ENCODE measurements at regions not wholly inside any gene's neighbourhood (a gene's known extent, or its start where the extent isn't known, plus 50 kb on each side); places are given as distances from the start of the nearest gene placed in this dataset.

DNA sequence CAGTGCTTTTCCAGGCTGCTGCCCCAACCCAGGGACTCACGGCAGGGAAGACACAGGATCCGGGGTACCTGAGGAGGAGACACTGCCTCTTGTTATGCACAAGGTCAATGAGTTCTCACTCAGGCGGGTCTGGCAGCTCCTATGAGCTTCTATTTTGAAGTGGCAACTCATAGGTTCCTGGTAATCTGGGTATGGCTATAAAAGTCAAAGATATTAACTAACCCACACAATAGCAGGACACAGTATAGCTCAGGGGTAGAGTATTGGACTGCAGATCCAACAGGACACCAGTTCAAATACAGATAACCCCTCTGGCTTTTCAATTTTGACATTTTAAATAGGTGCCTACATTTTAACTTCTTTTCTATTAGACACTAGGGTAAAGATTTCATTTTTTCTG, 130.3 kb upstream of the ZNF746 start:
- no peak for FAIRE-seq
- Histone ChIP-seq H2AK5ac (ENCODE audit: low read depth, low read length) (no peak overlapping the region), H3K27me3 (replicated peaks in 1 of 4; ENCODE audit: control insufficient read depth in 3 of 4, extremely low read depth in 1 of 4, insufficient read depth in 3 of 4, low read length in 3 of 4) (peaks cover 0 to 4% (median 0%) of the 10 kb centered on the region in 4 experiments; a peak in 2 of 7 replicates), H3K4me1 (replicated peaks in 1 of 4; ENCODE audit: control insufficient read depth in 3 of 4, insufficient read depth in 4 of 4, low read length in 3 of 4) (peaks cover 0 to 2% (median 0%) of the 10 kb centered on the region in 4 experiments; a peak in 3 of 7 replicates), H3K14ac (ENCODE audit: insufficient read length) (no peak overlapping the region), H2BK120ac (replicated peaks; ENCODE audit: low read depth, low read length) (no peak overlapping the region), H4K5ac (ENCODE audit: insufficient read length, low read depth, low read length) (no peak overlapping the region), H3K23ac (ENCODE audit: insufficient read length) (no peak overlapping the region), H2BK20ac (ENCODE audit: low read length) (no peak overlapping the region), H3K9me3 (ENCODE audit: insufficient read depth in 2 of 2, low read depth in 1 of 2, low read length in 1 of 2) (no peaks in the 10 kb centered on the region), H3K4ac (replicated peaks; ENCODE audit: insufficient read length, low read depth, low read length) (no peak overlapping the region), H2BK5ac (ENCODE audit: low read depth, low read length) (no peak overlapping the region), H2AFZ (ENCODE audit: low read length) (no peak overlapping the region), H3K18ac (ENCODE audit: extremely low read depth, low read length) (no peak overlapping the region), H3K23me2 (ENCODE audit: low read depth, low read length) (peaks cover 6% of the 10 kb centered on the region), H4K8ac (ENCODE audit: extremely low read depth, insufficient read depth, low read length) (no peak overlapping the region), H3K56ac (replicated peaks; ENCODE audit: insufficient read length, low read depth, low read length) (no peak overlapping the region), H3K79me2 (ENCODE audit: control insufficient read depth in 1 of 2, insufficient read depth in 2 of 2, low read length in 2 of 2) (peaks cover 3 to 14% of the 10 kb centered on the region in 2 experiments), H3K36me3 (ENCODE audit: control insufficient read depth in 2 of 4, insufficient read depth in 4 of 4, low read length in 3 of 4) (no peaks in the 10 kb centered on the region), H2BK15ac (ENCODE audit: low read length) (no peak overlapping the region), H2BK12ac (ENCODE audit: low read depth, low read length) (no peak overlapping the region), H4K20me1 (replicated peaks in 1 of 2; ENCODE audit: control insufficient read depth in 1 of 2, insufficient read depth in 2 of 2, low read length in 2 of 2) (peaks cover 2 to 5% of the 10 kb centered on the region in 2 experiments), H3K4me2 (ENCODE audit: insufficient read depth in 1 of 2, low read depth in 2 of 2, low read length in 2 of 2) (no peak overlapping the region), H3K27ac (ENCODE audit: low read depth, low read length) (no peak overlapping the region), H3K79me1 (ENCODE audit: low read depth, low read length) (peaks cover 3% of the 10 kb centered on the region; the same call in 1 of the 2 replicates), H3K9ac (replicated peaks in 1 of 4; ENCODE audit: extremely low read depth in 1 of 4, low read depth in 3 of 4, low read length in 3 of 4) (no peak overlapping the region), H4K91ac (replicated peaks; ENCODE audit: insufficient read length, low read length) (no peak overlapping the region), H3K4me3 (ENCODE audit: extremely low read depth in 1 of 4, insufficient read depth in 2 of 4, low read depth in 3 of 4, low read length in 4 of 4) (no peak overlapping the region)
- ChIA-PET CTCF (ENCODE audit: partially characterized antibody) (interaction anchor here (1.1 to 3.4 kb wide), 5 partner anchors 13 to 196 kb away, joined by 3 to 11 read pairs (median 3); no protein-coding TSS in a partner anchor), POLR2A (ENCODE audit: partially characterized antibody) (no interaction called here)
- 70% methylated on average over 3 of the region's 3 CpGs; no CpG with 5 or more reads in 1 of the 2 experiments for WGBS, 2 experiments (ENCODE audit: extremely low coverage in 1 of 2, insufficient coverage in 1 of 2, insufficient read length in 1 of 2, insufficient replicate concordance in 2 of 2, low coverage in 1 of 2, low lambda C conversion rate in 2 of 2, missing lambda C conversion rate in 1 of 2)
- no peak for DNase-seq (ENCODE audit: low read depth in 1 of 2, low spot score in 2 of 2)
- TF ChIP-seq SAP30 (IDR thresholded peaks at IDR 0.05; ENCODE audit: insufficient read depth, insufficient replicate concordance, low read length), result no peak
- no peak for TF ChIP-seq JUND (IDR thresholded peaks at IDR 0.05; ENCODE audit: low read length)
- no peak for TF ChIP-seq FOSL1 (IDR thresholded peaks at IDR 0.05; ENCODE audit: insufficient read depth, low read depth, low read length)
- no peak for TF ChIP-seq SP4 (IDR thresholded peaks at IDR 0.05; ENCODE audit: low read length)
- no peak for TF ChIP-seq RXRA (IDR thresholded peaks at IDR 0.05; ENCODE audit: insufficient read depth, low read depth, low read length)
- no peak for TF ChIP-seq EZH2 (IDR thresholded peaks at IDR 0.05; ENCODE audit: low read depth, low read length, severe bottlenecking)
- no peak for TF ChIP-seq POLR2AphosphoS5 (IDR thresholded peaks at IDR 0.05; ENCODE audit: low read depth, low read length)
- no peak for TF ChIP-seq ATF3 (IDR thresholded peaks at IDR 0.05; ENCODE audit: insufficient read depth, low read depth, low read length)
- no peak for TF ChIP-seq RBBP5 (IDR thresholded peaks at IDR 0.05; ENCODE audit: borderline replicate concordance, low read depth, low read length)
- no peak for TF ChIP-seq E2F6 (IDR thresholded peaks at IDR 0.05)
- no peak for TF ChIP-seq CREB1 (IDR thresholded peaks at IDR 0.05)

Measured in H1 (cell line).